GM12878 (cell line): ENCODE measurements at regions not wholly inside any gene's neighbourhood (a gene's known extent, or its start where the extent isn't known, plus 50 kb on each side); places are given as distances from the start of the nearest gene placed in this dataset.

Source experiments
- ATAC-seq: fragments of 200-7000 bp; cut with Tn5 transposase; 3 replicates; pipeline ENCODE4 v1.9.1; 2020; ENCODE audit warnings: mild to moderate bottlenecking, moderate library complexity
- BruUV-seq: library from RNA; stranded (reverse); fragments of 400-500 nt; replicated peaks from 2 replicates; lab custom pipeline; 2021; lab: Mats Ljungman, UMichigan
- CTCF ChIA-PET: fragments of 300-600 bp; sonication (Branson Sonifier 250); formaldehyde crosslinking; extraction: SDS; loops from one replicate; lab custom pipeline; 2021; ENCODE audit warnings: inconsistent platforms; lab: Yijun Ruan, JAX
- POLR2A ChIA-PET: fragments of 350-600 bp; formaldehyde crosslinking; extraction: SDS; loops from one replicate; lab custom pipeline; 2021; ENCODE audit warnings: inconsistent platforms; lab: Charles Lee
- RAD21 ChIA-PET: fragments of 300-600 bp; sonication (Branson Sonifier 250); formaldehyde crosslinking; loops from one replicate; lab custom pipeline; 2023; ENCODE audit warnings: antibody characterized with exemption; ENCODE audit not compliant: unreplicated experiment; lab: Charles Lee
- SMC1A ChIA-PET: fragments of 300-600 bp; sonication (Branson Sonifier 250); formaldehyde crosslinking; loops from one replicate; lab custom pipeline; 2023; ENCODE audit not compliant: unreplicated experiment, uncharacterized antibody; lab: Charles Lee
- DNase-seq: peaks from one replicate; pipeline ENCODE4 v3.0.0-alpha.2; 2011; ENCODE audit warnings: low read depth, low spot score
- FAIRE-seq: peaks from 3 replicates; lab custom pipeline; 2011; peaks lifted over from hg19 to GRCh38; lab: Jason Lieb, UNC
- H2AFZ ChIP-seq: 2 replicates; pipeline ENCODE4 v1.6.0; 2011; ENCODE audit warnings: low read depth, low read length, control low read depth; ENCODE audit not compliant: control insufficient read depth
- H3K27ac ChIP-seq: 2 replicates; pipeline ENCODE4 v1.5.1; 2011; ENCODE audit warnings: control low read depth; ENCODE audit not compliant: control insufficient read depth, insufficient read depth
- H3K27me3 ChIP-seq, 2 experiments: replicated peaks in 1 of 2; 2 replicates each; pipeline versions ENCODE4 v1.6.0 to v1.6.1; 2011; ENCODE audit warnings: low read length in 1 of 2; ENCODE audit not compliant: control insufficient read depth in 2 of 2, insufficient read depth in 2 of 2
- H3K36me3 ChIP-seq, 2 experiments: 2 replicates each; pipeline ENCODE4 v1.5.1; 2011; ENCODE audit warnings: low read length in 1 of 2; ENCODE audit not compliant: control insufficient read depth in 2 of 2, insufficient read depth in 2 of 2
- H3K4me1 ChIP-seq: 2 replicates; pipeline ENCODE4 v1.6.1; 2011; ENCODE audit warnings: mild to moderate bottlenecking, low read length, moderate library complexity, mixed read lengths; ENCODE audit not compliant: control insufficient read depth, insufficient read depth
- H3K4me2 ChIP-seq: 2 replicates; pipeline ENCODE4 v1.6.0; 2011; ENCODE audit warnings: control low read depth; ENCODE audit not compliant: control insufficient read depth, insufficient read depth
- H3K4me3 ChIP-seq: fragments of 200-600 bp; sonication (generic); 2 replicates; pipeline ENCODE4 v1.5.1; 2016
- H3K79me2 ChIP-seq: 2 replicates; pipeline ENCODE4 v1.6.0; 2011; ENCODE audit warnings: low read length; ENCODE audit not compliant: control insufficient read depth, insufficient read depth
- H3K9ac ChIP-seq: 2 replicates; pipeline ENCODE4 v1.8.0; 2011; ENCODE audit warnings: low read length, control low read depth, mixed read lengths; ENCODE audit not compliant: control insufficient read depth, insufficient read depth
- H3K9me3 ChIP-seq: replicated peaks from 3 replicates; pipeline ENCODE4 v1.5.1; 2011; ENCODE audit warnings: mild to moderate bottlenecking, low read length; ENCODE audit not compliant: control insufficient read depth, insufficient read depth
- H4K20me1 ChIP-seq: 2 replicates; pipeline ENCODE4 v1.6.0; 2011; ENCODE audit not compliant: control insufficient read depth, insufficient read depth
- BHLHE40 ChIP-seq, 2 experiments: fragments of 450-650 bp in 1 of 2; IDR thresholded peaks; 2 replicates each; pipeline ENCODE4 v1.6.1; 2011 to 2017; ENCODE audit warnings: low read depth in 2 of 2, borderline replicate concordance in 1 of 2, improper control_type of control experiment in 1 of 2, low read length in 1 of 2, mild to moderate bottlenecking in 1 of 2
- CBFB ChIP-seq: IDR thresholded peaks from 2 replicates; pipeline ENCODE4 v1.6.1; 2016; ENCODE audit warnings: antibody characterized with exemption, low read depth
- ELK1 ChIP-seq: IDR thresholded peaks from 2 replicates; pipeline ENCODE4 v1.6.1; 2012; ENCODE audit warnings: low read depth, low read length, improper control_type of control experiment
- EZH2 ChIP-seq: IDR thresholded peaks from 2 replicates; pipeline ENCODE4 v1.6.1; 2012; ENCODE audit warnings: low read depth, mild to moderate bottlenecking, control low read depth, inconsistent platforms, low read length, borderline replicate concordance; ENCODE audit not compliant: control insufficient read depth
- FOS ChIP-seq: IDR thresholded peaks from 3 replicates; pipeline ENCODE4 v1.6.1; 2011; ENCODE audit warnings: borderline replicate concordance; ENCODE audit not compliant: insufficient read length; ENCODE audit errors: extremely low read depth
- HCFC1 ChIP-seq: fragments of 150-350 bp; IDR thresholded peaks from 2 replicates; pipeline ENCODE4 v1.6.1; 2014; ENCODE audit warnings: low read length
- KDM1A ChIP-seq: fragments of 200-600 bp; sonication (generic); IDR thresholded peaks from 2 replicates; pipeline ENCODE4 v1.6.1; 2016; ENCODE audit warnings: borderline replicate concordance
- NFYA ChIP-seq: IDR thresholded peaks from 2 replicates; pipeline ENCODE4 v1.6.1; 2011; ENCODE audit warnings: low read depth, mild to moderate bottlenecking, low read length, improper control_type of control experiment, borderline replicate concordance
- NRF1 ChIP-seq: conservative IDR thresholded peaks from 2 replicates; pipeline ENCODE4 v1.6.1; 2011; ENCODE audit warnings: mild to moderate bottlenecking, low read depth, low read length, improper control_type of control experiment
- REST ChIP-seq: IDR thresholded peaks from 2 replicates; pipeline ENCODE4 v1.6.1; 2012; ENCODE audit warnings: mild to moderate bottlenecking, low read depth, low read length
- RFX5 ChIP-seq: IDR thresholded peaks from 2 replicates; pipeline ENCODE4 v1.6.1; 2011; ENCODE audit warnings: low read depth, low read length, improper control_type of control experiment
- RUNX3 ChIP-seq: IDR thresholded peaks from 2 replicates; pipeline ENCODE4 v1.6.1; 2012; ENCODE audit warnings: low read length, inconsistent platforms
- SIX5 ChIP-seq: IDR thresholded peaks from 2 replicates; pipeline ENCODE4 v1.6.1; 2011; ENCODE audit warnings: mild to moderate bottlenecking, low read depth, low read length, moderate library complexity; ENCODE audit not compliant: severe bottlenecking
- USF2 ChIP-seq: IDR thresholded peaks from 2 replicates; pipeline ENCODE4 v1.6.1; 2011; ENCODE audit warnings: low read depth, low read length, improper control_type of control experiment, borderline replicate concordance
- WGBS: methylation state at CpG from one replicate; pipeline ENCODE4 v1.1.6; 2016; ENCODE audit warnings: low lambda C conversion rate; ENCODE audit not compliant: insufficient replicate concordance, insufficient coverage; ENCODE audit errors: missing lambda C conversion rate; 5-methylcytosine and 5-hydroxymethylcytosine counted together
- in situ Hi-C: fragments of 300-500 bp; cut with MboI; formaldehyde crosslinking; loops from 9 replicates; pipeline ENCODE4 v1.14.3; 2018; ENCODE audit warnings: mixed read lengths
- intact Hi-C: fragments of 100-400 bp; cut with micrococcal nuclease; formaldehyde crosslinking; loops from one replicate; pipeline ENCODE4 v1.14.2; 2022; ENCODE audit not compliant: unreplicated experiment

GRCh38 chr16:51286272-51286671 is 135.2 kb upstream of the SALL1 start (continued):
- TF ChIP-seq USF2: no peak
- TF ChIP-seq BHLHE40 (IDR thresholded peaks at IDR 0.05; ENCODE audit: borderline replicate concordance in 1 of 2, low read depth in 2 of 2, low read length in 1 of 2): no peak
- no peak for TF ChIP-seq RFX5
- TF ChIP-seq EZH2: no peak
- TF ChIP-seq, all 136 proteins: peak for 0

- no peaks in the 10 kb centered on the region for H4K20me1 ChIP-seq
- ATAC-seq (no peak), FAIRE-seq (no peak), DNase-seq (no peak)
- H3K27ac ChIP-seq: no peak overlapping the region
- H3K4me1 ChIP-seq: no peaks in the 10 kb centered on the region
- TF ChIP-seq NRF1 (no peak), SIX5 (no peak), RUNX3 (no peak), FOS (no peak), KDM1A (no peak), CBFB (no peak), NFYA (no peak), REST (no peak), ELK1 (no peak), HCFC1 (no peak)
- H3K4me2 ChIP-seq: no peak overlapping the region
- no peaks in the 10 kb centered on the region for H3K36me3 ChIP-seq
- ChIA-PET POLR2A (no interaction called here), RAD21 (no interaction called here), CTCF (no interaction called here), SMC1A (no interaction called here)
- 0% methylated on average over 1 of the region's 1 CpG for WGBS
- no TSS peak for BruUV-seq
- H3K9me3 ChIP-seq: no peaks in the 10 kb centered on the region
- no peak overlapping the region for H3K9ac ChIP-seq
- no peaks in the 10 kb centered on the region for H3K79me2 ChIP-seq
- intact Hi-C loops: no loop called here
- in situ Hi-C loops: no loop called here
- no peak overlapping the region for H3K4me3 ChIP-seq
- H2AFZ ChIP-seq: no peak overlapping the region
- H3K27me3 ChIP-seq: no peaks in the 10 kb centered on the region
Measured at GRCh38 chr16:51276336-51276735, 125.3 kb upstream of the SALL1 start.
